Trophoblast cell (in vitro differentiated cells and primary cell): ENCODE measurements at regions not wholly inside any gene's neighbourhood (a gene's known extent, or its start where the extent isn't known, plus 50 kb on each side); places are given as distances from the start of the nearest gene placed in this dataset.

Source experiments
- DNase-seq, 2 donors: peaks; one replicate each; pipeline ENCODE4 v3.0.0-alpha.2; 2016
- H2AFZ ChIP-seq: 2 replicates; pipeline ENCODE4 v1.6.1; 2013; ENCODE audit warnings: low read length, moderate library complexity, mild to moderate bottlenecking; ENCODE audit not compliant: insufficient read depth, poor library complexity
- H2AK5ac ChIP-seq: 2 replicates; pipeline ENCODE4 v1.6.1; 2013; ENCODE audit warnings: mild to moderate bottlenecking, low read length
- H2BK120ac ChIP-seq: 2 replicates; pipeline ENCODE4 v1.6.1; 2013; ENCODE audit warnings: low read length, mild to moderate bottlenecking, moderate library complexity; ENCODE audit not compliant: insufficient read depth, poor library complexity
- H2BK12ac ChIP-seq: 2 replicates; pipeline ENCODE4 v1.6.1; 2013; ENCODE audit warnings: mild to moderate bottlenecking, low read length, moderate library complexity
- H2BK5ac ChIP-seq: 2 replicates; pipeline ENCODE4 v1.6.1; 2013; ENCODE audit warnings: low read length, low read depth, moderate library complexity, mild to moderate bottlenecking; ENCODE audit not compliant: poor library complexity
- H3K14ac ChIP-seq: 2 replicates; pipeline ENCODE4 v1.6.1; 2013; ENCODE audit warnings: mild to moderate bottlenecking, low read length
- H3K18ac ChIP-seq: 2 replicates; pipeline ENCODE4 v1.6.1; 2013; ENCODE audit warnings: mild to moderate bottlenecking, low read length
- H3K23ac ChIP-seq: 2 replicates; pipeline ENCODE4 v1.6.1; 2013; ENCODE audit warnings: low read length
- H3K27ac ChIP-seq: 2 replicates; pipeline ENCODE4 v1.5.1; 2013; ENCODE audit warnings: low read depth, mild to moderate bottlenecking, inconsistent platforms, low read length, moderate library complexity
- H3K27me3 ChIP-seq: 2 replicates; pipeline ENCODE4 v1.6.1; 2013; ENCODE audit warnings: inconsistent platforms, mild to moderate bottlenecking, low read length, moderate library complexity; ENCODE audit not compliant: insufficient read depth
- H3K36me3 ChIP-seq, 2 experiments: 1 replicate in 1 of 2; 2 replicates in 1 of 2; pipeline ENCODE4 v1.6.1; 2013; ENCODE audit warnings: low read length in 2 of 2, mild to moderate bottlenecking in 2 of 2, moderate library complexity in 1 of 2; ENCODE audit not compliant: insufficient read depth in 2 of 2, control insufficient read depth in 1 of 2
- H3K4ac ChIP-seq: 2 replicates; pipeline ENCODE4 v1.6.1; 2013; ENCODE audit warnings: low read depth, mild to moderate bottlenecking, low read length, moderate library complexity
- H3K4me1 ChIP-seq, 2 experiments: 1 replicate in 1 of 2; 2 replicates in 1 of 2; pipeline ENCODE4 v1.6.1; 2013; ENCODE audit warnings: low read length in 2 of 2, mild to moderate bottlenecking in 2 of 2, moderate library complexity in 1 of 2; ENCODE audit not compliant: insufficient read depth in 2 of 2, control insufficient read depth in 1 of 2
- H3K4me2 ChIP-seq: 2 replicates; pipeline ENCODE4 v1.6.1; 2013; ENCODE audit warnings: inconsistent platforms, mild to moderate bottlenecking, low read length, moderate library complexity
- H3K4me3 ChIP-seq: 2 replicates; pipeline ENCODE4 v1.5.1; 2013; ENCODE audit warnings: mild to moderate bottlenecking, low read depth, low read length, inconsistent platforms
- H3K79me1 ChIP-seq: one replicate; pipeline ENCODE4 v1.6.1; 2013; ENCODE audit warnings: low read length
- H3K79me2 ChIP-seq: 2 replicates; pipeline ENCODE4 v1.6.1; 2013; ENCODE audit warnings: low read length, mild to moderate bottlenecking; ENCODE audit not compliant: control insufficient read depth, insufficient read depth, poor library complexity
- H3K9ac ChIP-seq: 2 replicates; pipeline ENCODE4 v1.6.1; 2013; ENCODE audit warnings: mild to moderate bottlenecking, low read length
- H3K9me3 ChIP-seq: 2 replicates; pipeline ENCODE4 v1.6.1; 2013; ENCODE audit warnings: low read depth, mild to moderate bottlenecking, control low read depth, inconsistent platforms, low read length; ENCODE audit not compliant: insufficient read depth
- H4K12ac ChIP-seq: 2 replicates; pipeline ENCODE4 v1.6.1; 2013; ENCODE audit warnings: low read depth, mild to moderate bottlenecking, low read length, moderate library complexity
- H4K8ac ChIP-seq: 2 replicates; pipeline ENCODE4 v1.6.1; 2013; ENCODE audit warnings: low read depth, mild to moderate bottlenecking, low read length, moderate library complexity
- H4K91ac ChIP-seq: one replicate; pipeline ENCODE4 v1.6.1; 2013; ENCODE audit warnings: low read depth, mild to moderate bottlenecking, low read length, moderate library complexity
- WGBS: extraction: QIAGEN DNeasy Blood & Tissue Kit; methylation state at CpG from one replicate; pipeline ENCODE4 v1.1.7; 2013; ENCODE audit warnings: missing lambda C conversion rate; ENCODE audit not compliant: insufficient read length, insufficient coverage; ENCODE audit errors: extremely low coverage; 5-methylcytosine and 5-hydroxymethylcytosine counted together

DNA sequence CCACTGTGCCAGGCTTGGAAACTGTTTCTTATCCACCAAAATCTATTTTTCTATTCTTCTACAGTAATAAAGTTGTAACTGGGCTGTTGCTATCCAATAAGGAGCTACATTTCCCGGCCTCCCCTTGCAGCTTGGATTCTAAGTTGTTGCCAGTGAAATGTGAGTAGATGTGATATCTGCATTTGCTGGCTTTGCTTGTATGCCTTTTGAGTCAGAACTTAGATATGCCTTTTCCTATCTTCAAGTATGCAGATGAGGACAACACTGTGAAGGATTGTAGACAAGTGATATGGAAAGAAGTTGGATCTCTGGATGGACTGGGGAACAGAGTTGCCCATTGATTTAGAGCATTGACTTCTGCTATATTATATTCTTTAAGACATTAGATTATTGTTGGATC, 236.9 kb downstream of the REEP3 start:
- no CpG with 5 or more reads among the region's 1 CpG for WGBS
- no peak overlapping the region for H2AFZ ChIP-seq
- H3K9me3 ChIP-seq: no peaks in the 10 kb centered on the region
- no peak overlapping the region for H3K4me2 ChIP-seq
- no peak overlapping the region for H2BK120ac ChIP-seq
- no peak overlapping the region for H4K8ac ChIP-seq
- H4K91ac ChIP-seq: no peak overlapping the region
- H3K79me2 ChIP-seq: no peaks in the 10 kb centered on the region
- H4K12ac ChIP-seq: no peak overlapping the region
- H3K9ac ChIP-seq: no peak overlapping the region
- H2BK12ac ChIP-seq: no peak overlapping the region
- no peak overlapping the region for H2BK5ac ChIP-seq
- no peak overlapping the region for H2AK5ac ChIP-seq
- no peaks in the 10 kb centered on the region for H3K27me3 ChIP-seq
- no peaks in the 10 kb centered on the region for H3K79me1 ChIP-seq
- no peak overlapping the region for H3K4ac ChIP-seq
- no peaks in the 10 kb centered on the region for H3K4me1 ChIP-seq
- no peaks in the 10 kb centered on the region for H3K36me3 ChIP-seq
- H3K4me3 ChIP-seq: no peak overlapping the region
- no peak overlapping the region for H3K14ac ChIP-seq
- H3K27ac ChIP-seq: no peak overlapping the region
- H3K18ac ChIP-seq: no peak overlapping the region
- no peak overlapping the region for H3K23ac ChIP-seq
- DNase-seq: peak in 1 of 2 donors; percentile 29

DNA sequence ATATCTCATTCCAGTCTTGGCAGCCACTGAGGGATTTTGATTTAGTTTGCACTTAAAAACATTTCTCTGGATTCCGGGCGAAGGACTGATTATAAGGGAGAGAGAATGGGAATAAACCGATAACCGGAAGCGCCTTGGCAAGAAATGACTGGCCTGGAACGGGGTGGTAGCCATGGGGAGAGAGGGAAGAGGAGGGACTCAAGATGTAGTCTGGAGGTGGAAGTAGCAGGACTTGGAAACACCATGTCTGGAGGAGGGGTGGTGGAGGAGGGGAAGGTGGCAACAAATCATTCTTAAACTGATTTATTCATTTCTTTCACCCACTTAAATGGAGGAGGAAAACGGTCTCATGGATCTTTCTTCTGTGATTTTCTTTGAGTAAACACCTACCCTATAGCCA, 238.1 kb downstream of the REEP3 start:
- no peak overlapping the region for H3K27ac ChIP-seq
- no peak overlapping the region for H4K8ac ChIP-seq
- no peak overlapping the region for H3K18ac ChIP-seq
- DNase-seq: no peak
- no peaks in the 10 kb centered on the region for H3K79me2 ChIP-seq
- H3K79me1 ChIP-seq: no peaks in the 10 kb centered on the region
- H3K4ac ChIP-seq: no peak overlapping the region
- H4K91ac ChIP-seq: no peak overlapping the region
- H3K23ac ChIP-seq: no peak overlapping the region
- peaks cover 1% of the 10 kb centered on the region for H3K9me3 ChIP-seq
- no peak overlapping the region for H3K14ac ChIP-seq
- no peaks in the 10 kb centered on the region for H3K36me3 ChIP-seq
- H3K4me3 ChIP-seq: no peak overlapping the region
- no peak overlapping the region for H2BK12ac ChIP-seq
- no peaks in the 10 kb centered on the region for H3K4me1 ChIP-seq
- no peak overlapping the region for H2BK5ac ChIP-seq
- no CpG with 5 or more reads among the region's 7 CpGs for WGBS
- H3K9ac ChIP-seq: no peak overlapping the region
- H2AFZ ChIP-seq: no peak overlapping the region
- H3K4me2 ChIP-seq: no peak overlapping the region
- no peak overlapping the region for H2AK5ac ChIP-seq
- no peaks in the 10 kb centered on the region for H3K27me3 ChIP-seq
- no peak overlapping the region for H2BK120ac ChIP-seq
- H4K12ac ChIP-seq: no peak overlapping the region

DNA sequence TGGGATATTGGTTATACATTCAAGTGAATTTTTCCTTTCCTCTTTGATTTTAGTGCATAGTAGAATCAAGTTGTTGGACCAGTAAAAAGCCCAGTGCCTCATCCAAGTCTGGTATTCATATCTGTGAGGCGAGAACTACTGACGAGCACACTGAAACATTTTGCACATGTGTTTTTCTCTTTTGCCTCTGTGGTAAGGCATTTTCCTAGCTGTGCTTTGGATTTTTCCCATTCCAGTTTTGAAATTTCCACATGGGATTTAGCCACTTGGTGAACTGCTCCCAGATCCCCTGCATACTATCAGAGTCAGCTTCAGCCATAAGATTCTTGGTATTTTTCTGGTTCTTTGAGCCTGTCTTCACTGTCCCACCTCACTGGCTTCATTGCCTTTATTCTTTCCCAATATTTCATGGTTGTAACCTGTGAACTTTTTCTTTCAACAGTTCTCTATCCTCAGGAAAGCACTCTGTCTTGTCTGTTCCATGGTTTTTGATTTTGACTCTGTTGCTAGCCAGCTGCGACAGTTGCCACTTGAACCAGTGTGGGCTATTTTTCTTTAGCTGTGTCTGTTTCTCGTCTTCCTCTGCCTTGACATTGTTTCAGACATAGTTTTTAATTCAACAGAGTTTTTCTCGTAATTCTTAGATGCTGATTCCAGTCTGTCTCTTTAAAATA, 239.0 kb downstream of the REEP3 start:
- WGBS: no CpG with 5 or more reads among the region's 5 CpGs

DNA sequence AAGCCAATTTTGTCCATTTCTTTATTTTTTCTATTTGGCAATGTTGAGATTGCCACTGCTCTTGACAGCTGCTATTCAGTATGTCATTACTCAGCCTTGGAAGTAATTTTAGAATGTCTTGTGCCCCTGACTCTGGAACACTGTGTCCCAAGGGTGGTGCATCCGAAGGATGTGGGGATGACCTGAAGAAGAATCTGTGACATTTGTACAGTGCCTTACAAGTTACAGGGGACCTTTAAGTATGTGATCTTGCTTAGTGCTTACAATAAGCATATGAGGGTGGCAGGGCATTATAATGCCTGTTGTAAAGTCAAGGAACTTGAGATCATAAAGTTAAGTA, 239.5 kb downstream of the REEP3 start:
- Histone ChIP-seq H3K79me2 (no peaks in the 10 kb centered on the region), H4K91ac (no peak overlapping the region), H2AFZ (no peak overlapping the region), H3K9ac (no peak overlapping the region), H4K12ac (no peak overlapping the region), H3K4ac (no peak overlapping the region), H2BK120ac (no peak overlapping the region), H3K27me3 (no peaks in the 10 kb centered on the region), H3K36me3 (no peaks in the 10 kb centered on the region), H3K23ac (no peak overlapping the region), H3K14ac (no peak overlapping the region), H3K79me1 (no peaks in the 10 kb centered on the region), H3K4me2 (no peak overlapping the region), H4K8ac (no peak overlapping the region), H3K9me3 (peaks cover 1% of the 10 kb centered on the region), H3K4me3 (no peak overlapping the region), H3K27ac (no peak overlapping the region), H3K18ac (no peak overlapping the region), H3K4me1 (no peaks in the 10 kb centered on the region), H2AK5ac (no peak overlapping the region), H2BK5ac (no peak overlapping the region), H2BK12ac (no peak overlapping the region)
- WGBS: no CpG with 5 or more reads among the region's 1 CpG
- DNase-seq: no peak

More for the DNA sequence above, 239.0 kb downstream of the REEP3 start:
- no peak overlapping the region for H3K4me2 ChIP-seq
- H2BK120ac ChIP-seq: no peak overlapping the region
- H3K79me1 ChIP-seq: no peaks in the 10 kb centered on the region
- H3K36me3 ChIP-seq: no peaks in the 10 kb centered on the region
- no peak overlapping the region for H2AFZ ChIP-seq
- H2BK12ac ChIP-seq: no peak overlapping the region
- no peak overlapping the region for H3K23ac ChIP-seq
- no peak overlapping the region for H3K14ac ChIP-seq
- no peaks in the 10 kb centered on the region for H3K4me1 ChIP-seq
- peak in 1 of 2 donors; percentile 31 for DNase-seq
- no peak overlapping the region for H3K4me3 ChIP-seq
- no peak overlapping the region for H3K27ac ChIP-seq
- no peak overlapping the region for H2AK5ac ChIP-seq
- no peak overlapping the region for H3K9ac ChIP-seq
- H4K8ac ChIP-seq: no peak overlapping the region
- H4K91ac ChIP-seq: no peak overlapping the region
- no peaks in the 10 kb centered on the region for H3K27me3 ChIP-seq
- peaks cover 1% of the 10 kb centered on the region for H3K9me3 ChIP-seq
- H2BK5ac ChIP-seq: no peak overlapping the region
- H3K4ac ChIP-seq: no peak overlapping the region
- no peak overlapping the region for H4K12ac ChIP-seq
- no peak overlapping the region for H3K18ac ChIP-seq
- no peaks in the 10 kb centered on the region for H3K79me2 ChIP-seq
